ENCODE measurements at regions not wholly inside any gene's neighbourhood (a gene's known extent, or its start where the extent isn't known, plus 50 kb on each side); places are given as distances from the start of the nearest gene placed in this dataset.

DNA sequence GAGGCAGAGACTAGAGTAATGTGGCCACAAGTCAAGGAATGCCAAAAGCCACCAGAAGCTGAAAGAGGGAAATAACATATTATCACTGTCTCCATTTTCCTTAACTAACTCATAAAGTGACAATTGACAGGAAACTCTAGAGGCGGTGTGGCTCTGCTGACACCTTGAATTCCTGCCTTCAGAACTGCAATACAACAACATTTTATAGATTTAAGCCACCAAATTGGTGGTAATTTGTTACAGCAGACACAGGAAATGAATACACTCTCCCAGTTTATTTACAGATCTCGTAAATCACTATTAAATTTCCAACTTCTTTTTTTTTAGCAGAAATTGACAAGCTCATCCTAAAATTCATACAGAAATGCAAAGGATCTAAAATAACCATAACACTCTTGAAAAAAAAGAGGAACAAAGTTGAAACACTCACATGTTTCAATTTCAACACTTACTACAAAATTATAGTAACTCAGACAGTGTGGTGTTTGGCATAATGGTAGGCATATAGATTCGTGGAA, 449.9 kb downstream of the OTOL1 start:
- H3K4me3 ChIP-seq = no peak overlapping the region
- WGBS, 2 donors (ENCODE audit: low coverage in 1 of 2) = 60 to 66% methylated on average over 3 of the region's 3 CpGs
- no peaks in the 10 kb centered on the region for H3K9me3 ChIP-seq
- TF ChIP-seq POLR2A (IDR thresholded peaks at IDR 0.05) = no peak
- TF ChIP-seq EP300 (IDR thresholded peaks at IDR 0.05) = no peak
- TF ChIP-seq, protein P1, sequence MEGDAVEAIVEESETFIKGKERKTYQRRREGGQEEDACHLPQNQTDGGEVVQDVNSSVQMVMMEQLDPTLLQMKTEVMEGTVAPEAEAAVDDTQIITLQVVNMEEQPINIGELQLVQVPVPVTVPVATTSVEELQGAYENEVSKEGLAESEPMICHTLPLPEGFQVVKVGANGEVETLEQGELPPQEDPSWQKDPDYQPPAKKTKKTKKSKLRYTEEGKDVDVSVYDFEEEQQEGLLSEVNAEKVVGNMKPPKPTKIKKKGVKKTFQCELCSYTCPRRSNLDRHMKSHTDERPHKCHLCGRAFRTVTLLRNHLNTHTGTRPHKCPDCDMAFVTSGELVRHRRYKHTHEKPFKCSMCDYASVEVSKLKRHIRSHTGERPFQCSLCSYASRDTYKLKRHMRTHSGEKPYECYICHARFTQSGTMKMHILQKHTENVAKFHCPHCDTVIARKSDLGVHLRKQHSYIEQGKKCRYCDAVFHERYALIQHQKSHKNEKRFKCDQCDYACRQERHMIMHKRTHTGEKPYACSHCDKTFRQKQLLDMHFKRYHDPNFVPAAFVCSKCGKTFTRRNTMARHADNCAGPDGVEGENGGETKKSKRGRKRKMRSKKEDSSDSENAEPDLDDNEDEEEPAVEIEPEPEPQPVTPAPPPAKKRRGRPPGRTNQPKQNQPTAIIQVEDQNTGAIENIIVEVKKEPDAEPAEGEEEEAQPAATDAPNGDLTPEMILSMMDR (IDR thresholded peaks at IDR 0.05) = no peak
- TF ChIP-seq POLR2AphosphoS5 (IDR thresholded peaks at IDR 0.05) = no peak
- H3K36me3 ChIP-seq = no peaks in the 10 kb centered on the region
- H3K27me3 ChIP-seq = no peaks in the 10 kb centered on the region
- ATAC-seq = no peak
- peaks cover 0 to 5% (median 0%) of the 10 kb centered on the region in 3 donors for H3K4me1 ChIP-seq
- H3K27ac ChIP-seq = no peak overlapping the region

DNA sequence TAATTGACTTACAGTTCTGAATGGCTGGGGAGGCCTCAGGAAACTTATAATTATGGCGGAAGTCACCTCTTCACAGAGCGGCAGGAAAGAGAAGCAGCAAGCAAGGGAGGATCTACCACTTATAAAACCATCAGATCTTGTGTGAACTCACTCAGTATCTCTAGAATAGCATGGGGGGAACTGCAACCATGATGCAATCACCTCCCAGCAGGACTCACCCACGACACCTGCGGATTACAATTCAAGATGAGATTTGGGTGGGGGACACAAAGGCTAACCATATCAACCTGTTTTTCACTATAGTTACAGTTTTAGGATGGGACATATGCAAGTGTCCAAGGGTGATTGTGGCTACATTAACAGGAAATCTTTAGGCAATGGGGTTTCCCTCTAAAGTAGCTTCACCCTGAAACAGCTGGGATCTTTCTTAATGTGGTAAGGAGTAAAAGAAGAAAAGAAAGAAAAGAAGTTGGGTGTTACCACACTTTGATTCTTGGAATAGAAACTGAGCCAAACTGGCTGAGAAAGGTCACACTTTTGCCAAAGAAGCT, 453.8 kb downstream of the OTOL1 start:
- 82% methylated on average over 4 of the region's 4 CpGs; no CpG with 5 or more reads in 1 of the 2 donors for WGBS, 2 donors (ENCODE audit: low coverage in 1 of 2)
- ATAC-seq = no peak
- no peaks in the 10 kb centered on the region for H3K9me3 ChIP-seq
- no peaks in the 10 kb centered on the region for H3K36me3 ChIP-seq
- no peaks in the 10 kb centered on the region for H3K4me1 ChIP-seq
- H3K27ac ChIP-seq = no peak overlapping the region
- TF ChIP-seq POLR2A (IDR thresholded peaks at IDR 0.05) = no peak
- TF ChIP-seq EP300 (IDR thresholded peaks at IDR 0.05) = no peak
- TF ChIP-seq, protein P1 (IDR thresholded peaks at IDR 0.05) = no peak
- no peak for TF ChIP-seq POLR2AphosphoS5 (IDR thresholded peaks at IDR 0.05)
- H3K27me3 ChIP-seq = no peaks in the 10 kb centered on the region
- H3K4me3 ChIP-seq = no peak overlapping the region

DNA sequence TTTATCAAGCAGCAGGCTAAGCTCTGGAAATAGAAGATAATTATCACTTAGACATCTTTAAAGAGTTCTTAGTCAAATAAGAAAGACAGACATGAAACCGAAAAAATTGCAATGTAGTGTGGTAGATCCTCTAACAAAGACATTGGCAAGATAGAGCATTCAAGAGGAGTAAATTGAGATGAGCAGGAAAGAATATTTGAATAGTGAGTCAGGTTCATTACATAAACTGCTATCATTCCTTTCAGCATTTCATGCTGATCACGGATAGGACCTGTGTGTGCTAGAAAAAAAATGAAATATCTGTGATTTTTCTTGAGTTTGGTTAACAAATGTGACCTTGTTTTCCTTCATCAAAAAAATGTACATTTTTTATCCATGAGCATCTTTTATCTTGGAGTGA, 460.9 kb downstream of the OTOL1 start:
- ATAC-seq = no peak

DNA sequence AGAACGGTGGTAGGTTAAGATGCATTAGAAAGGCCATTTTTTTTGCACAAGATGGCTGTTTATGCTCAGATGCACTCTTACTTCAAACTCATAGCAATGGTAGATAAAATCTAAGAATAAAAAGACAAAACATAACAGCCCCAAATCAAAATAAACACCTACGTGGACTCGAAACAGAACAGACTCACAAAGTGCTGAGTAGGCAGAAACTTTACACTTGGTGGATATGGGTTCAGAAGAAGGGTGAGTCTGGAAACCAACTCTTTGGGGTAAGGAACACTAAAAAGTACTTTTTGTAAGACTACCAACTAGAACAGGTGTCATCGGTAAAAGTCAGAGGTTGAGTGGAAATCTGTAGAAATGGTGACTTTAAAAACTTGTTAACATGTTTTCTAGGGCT, 468.2 kb downstream of the OTOL1 start:
- no peak overlapping the region for H3K4me3 ChIP-seq
- TF ChIP-seq, protein P1 (IDR thresholded peaks at IDR 0.05) = no peak
- no peak for ATAC-seq
- H3K4me1 ChIP-seq = no peaks in the 10 kb centered on the region
- no peaks in the 10 kb centered on the region for H3K27me3 ChIP-seq
- no peak overlapping the region for H3K27ac ChIP-seq
- no peaks in the 10 kb centered on the region for H3K36me3 ChIP-seq
- WGBS, 2 donors (ENCODE audit: low coverage in 1 of 2) = 72 to 84% methylated on average over 4 of the region's 4 CpGs
- H3K9me3 ChIP-seq = no peaks in the 10 kb centered on the region

More for the DNA sequence above, 460.9 kb downstream of the OTOL1 start:
- no peaks in the 10 kb centered on the region for H3K9me3 ChIP-seq
- H3K36me3 ChIP-seq = no peaks in the 10 kb centered on the region
- no peaks in the 10 kb centered on the region for H3K27me3 ChIP-seq
- H3K4me1 ChIP-seq = no peaks in the 10 kb centered on the region
- H3K27ac ChIP-seq = no peak overlapping the region
- TF ChIP-seq EP300 (IDR thresholded peaks at IDR 0.05) = no peak
- TF ChIP-seq, protein P1 (IDR thresholded peaks at IDR 0.05) = no peak
- no peak for TF ChIP-seq POLR2A (IDR thresholded peaks at IDR 0.05)
- TF ChIP-seq POLR2AphosphoS5 (IDR thresholded peaks at IDR 0.05) = no peak
- H3K4me3 ChIP-seq = no peak overlapping the region
- WGBS, 2 donors (ENCODE audit: low coverage in 1 of 2) = 35 to 82% methylated on average over 2 of the region's 2 CpGs

DNA sequence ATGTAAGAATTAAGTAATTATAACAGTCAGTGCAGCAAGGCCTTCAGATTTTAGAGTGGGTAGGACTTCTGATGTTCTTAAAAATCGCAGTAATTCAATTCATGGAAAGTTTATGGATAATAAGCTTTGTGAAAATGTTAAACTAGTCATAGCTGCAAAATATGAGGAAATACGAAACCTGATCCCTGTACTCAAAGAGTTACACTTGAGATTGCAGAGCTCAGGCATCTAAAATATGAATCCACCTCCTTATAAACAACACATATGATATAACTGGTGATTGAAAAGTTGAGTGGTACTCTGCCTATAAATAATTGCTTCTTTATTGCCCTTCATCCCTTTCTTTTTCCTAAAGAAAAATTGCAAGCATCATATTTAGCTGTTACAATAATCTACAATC, 473.3 kb downstream of the OTOL1 start:
- ATAC-seq = no peak
- no peak overlapping the region for H3K27ac ChIP-seq
- H3K4me3 ChIP-seq = no peak overlapping the region
- no peaks in the 10 kb centered on the region for H3K27me3 ChIP-seq
- no peaks in the 10 kb centered on the region for H3K4me1 ChIP-seq
- WGBS, 2 donors (ENCODE audit: low coverage in 1 of 2) = 85 to 88% methylated on average over 2 of the region's 2 CpGs
- H3K9me3 ChIP-seq = no peaks in the 10 kb centered on the region
- TF ChIP-seq POLR2AphosphoS5 (IDR thresholded peaks at IDR 0.05) = no peak
- H3K36me3 ChIP-seq = no peaks in the 10 kb centered on the region

Measured in gastroesophageal sphincter (tissue), 4 donors.